Ramos (cell line): ENCODE measurements at regions not wholly inside any gene's neighbourhood (a gene's known extent, or its start where the extent isn't known, plus 50 kb on each side); places are given as distances from the start of the nearest gene placed in this dataset.
"Not testable (repeated sequence)": the region's sequence is repeated elsewhere in the genome, so short reads cannot be mapped to it uniquely, and the experiment has no call there.

Experiments
- in situ Hi-C: fragments of 300-500 bp; cut with MboI; formaldehyde crosslinking; loops from one replicate; pipeline ENCODE4 v1.14.3; 2022; ENCODE audit warnings: low sequenced_read_pairs; ENCODE audit not compliant: unreplicated experiment

DNA sequence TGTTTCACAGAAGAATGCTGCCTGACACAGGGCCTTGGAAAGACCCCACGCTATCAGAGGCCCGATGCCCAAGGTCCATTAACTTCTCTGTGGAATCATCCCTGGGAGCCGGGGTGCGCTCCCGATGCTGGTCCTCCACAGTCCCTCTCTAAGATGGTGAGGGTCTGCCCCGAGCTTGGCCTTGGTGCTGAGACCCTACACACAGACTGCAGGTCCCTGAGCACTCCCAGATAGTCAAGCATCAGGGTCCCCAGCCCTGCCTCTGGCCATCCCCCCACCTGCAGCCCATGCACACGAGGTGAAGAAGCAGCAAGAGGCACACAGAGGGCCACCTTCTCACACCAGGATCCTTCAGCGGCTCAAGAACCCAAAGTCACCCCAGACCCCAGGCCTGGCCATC, 263.3 kb downstream of the MYCN start:
- in situ Hi-C loops = no loop called here

- in situ Hi-C loops = no loop called here
These were observed 262.7 kb downstream of the MYCN start for GRCh38 chr2:16203069-16203468.

DNA sequence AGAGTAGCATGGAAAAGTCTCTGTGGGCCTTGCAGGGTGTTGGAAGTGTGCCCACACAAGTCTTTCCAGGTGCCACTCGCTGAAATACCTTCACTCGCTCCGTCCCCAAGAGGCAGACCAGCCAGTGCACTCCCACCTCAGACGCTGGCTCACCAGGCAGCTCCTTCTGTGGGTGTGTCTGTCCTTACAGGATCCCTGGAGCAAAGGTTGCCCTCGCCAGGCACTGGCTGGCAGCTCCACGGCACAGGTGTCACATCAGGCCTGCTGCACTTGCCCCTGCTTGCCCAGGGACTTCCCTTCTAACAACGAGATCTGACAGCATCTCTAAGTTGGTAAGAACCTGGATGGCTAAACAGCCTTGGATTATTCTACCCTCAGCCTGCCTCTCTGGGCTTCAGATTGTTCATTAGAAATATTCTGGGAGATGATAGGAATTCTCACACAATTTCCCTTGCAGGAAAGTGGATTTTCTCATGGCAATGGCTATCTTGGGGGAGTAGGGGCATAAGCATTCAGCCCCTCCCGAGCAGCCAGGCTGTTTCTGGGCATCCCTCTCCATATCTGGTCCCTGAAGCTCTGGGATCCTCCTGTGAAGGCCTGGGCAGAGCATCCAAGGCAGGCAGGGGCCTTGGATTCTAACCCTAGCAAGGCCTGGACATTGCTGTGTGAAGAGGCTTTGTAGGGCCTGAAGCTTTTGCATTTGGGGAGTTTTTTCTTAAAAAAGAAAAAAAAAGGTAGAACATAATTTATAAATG, 262.1 kb downstream of the MYCN start:
- in situ Hi-C loops = no loop called here

DNA sequence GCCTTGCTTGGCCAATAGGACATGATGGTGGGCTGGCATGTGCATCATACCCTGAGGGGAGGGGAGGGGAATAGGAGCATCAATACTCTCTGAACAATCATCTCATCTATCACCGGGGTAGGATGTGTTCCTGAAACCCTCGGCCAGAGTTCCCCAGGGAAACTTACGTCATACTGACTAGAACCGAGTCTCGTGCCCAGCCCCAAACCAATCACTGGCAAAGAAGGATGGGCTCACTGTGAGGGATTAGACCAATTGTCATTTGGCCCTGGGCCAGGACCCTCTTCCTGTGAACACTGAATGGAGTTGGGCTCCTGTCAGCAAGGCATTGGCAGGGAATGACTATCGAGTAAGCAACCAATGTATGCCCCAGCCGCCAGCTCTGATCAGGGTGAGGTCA, 261.5 kb downstream of the MYCN start:
- in situ Hi-C loops = no loop called here

DNA sequence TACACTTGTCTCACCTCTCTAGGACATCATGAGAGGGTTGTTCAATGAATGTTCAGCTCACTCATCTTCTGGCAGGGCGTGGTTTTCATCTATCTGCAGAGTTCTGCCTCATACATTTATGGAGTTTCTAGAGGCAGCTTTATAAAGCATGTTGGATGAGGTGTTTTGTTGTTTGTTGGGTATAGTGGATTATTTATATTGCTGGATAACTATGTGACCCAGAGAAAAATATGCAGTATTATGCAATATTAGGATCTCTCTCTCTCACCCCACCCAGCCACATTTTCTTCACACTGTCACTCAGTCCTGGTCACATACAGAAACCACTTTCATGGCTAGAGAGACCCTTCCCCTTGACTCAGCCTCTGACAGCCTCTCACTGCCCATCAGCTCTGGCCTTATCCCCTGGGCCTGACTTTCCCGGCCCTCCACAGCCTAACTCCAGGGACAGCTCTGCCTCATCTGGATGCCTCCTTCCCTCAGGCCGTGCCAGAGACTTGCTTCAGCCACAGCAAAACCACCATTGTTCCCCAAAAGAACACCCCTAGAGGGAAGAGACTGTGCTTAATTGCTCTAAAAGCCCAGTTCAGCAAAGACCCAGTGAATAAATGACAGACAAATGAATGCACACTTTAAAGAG, 260.3 kb downstream of the MYCN start:
- in situ Hi-C loops = no loop called here

GRCh38 chr2:16199882-16200553, 259.7 kb downstream of the MYCN start:
- in situ Hi-C loops = no loop called here

GRCh38 chr2:16199241-16199640, 258.9 kb downstream of the MYCN start:
- in situ Hi-C loops = not testable (repeated sequence)

GRCh38 chr2:16198166-16198912, 258.0 kb downstream of the MYCN start:
- in situ Hi-C loops = no loop called here

- in situ Hi-C loops = no loop called here
These were observed 257.3 kb downstream of the MYCN start for GRCh38 chr2:16197504-16198147.

DNA sequence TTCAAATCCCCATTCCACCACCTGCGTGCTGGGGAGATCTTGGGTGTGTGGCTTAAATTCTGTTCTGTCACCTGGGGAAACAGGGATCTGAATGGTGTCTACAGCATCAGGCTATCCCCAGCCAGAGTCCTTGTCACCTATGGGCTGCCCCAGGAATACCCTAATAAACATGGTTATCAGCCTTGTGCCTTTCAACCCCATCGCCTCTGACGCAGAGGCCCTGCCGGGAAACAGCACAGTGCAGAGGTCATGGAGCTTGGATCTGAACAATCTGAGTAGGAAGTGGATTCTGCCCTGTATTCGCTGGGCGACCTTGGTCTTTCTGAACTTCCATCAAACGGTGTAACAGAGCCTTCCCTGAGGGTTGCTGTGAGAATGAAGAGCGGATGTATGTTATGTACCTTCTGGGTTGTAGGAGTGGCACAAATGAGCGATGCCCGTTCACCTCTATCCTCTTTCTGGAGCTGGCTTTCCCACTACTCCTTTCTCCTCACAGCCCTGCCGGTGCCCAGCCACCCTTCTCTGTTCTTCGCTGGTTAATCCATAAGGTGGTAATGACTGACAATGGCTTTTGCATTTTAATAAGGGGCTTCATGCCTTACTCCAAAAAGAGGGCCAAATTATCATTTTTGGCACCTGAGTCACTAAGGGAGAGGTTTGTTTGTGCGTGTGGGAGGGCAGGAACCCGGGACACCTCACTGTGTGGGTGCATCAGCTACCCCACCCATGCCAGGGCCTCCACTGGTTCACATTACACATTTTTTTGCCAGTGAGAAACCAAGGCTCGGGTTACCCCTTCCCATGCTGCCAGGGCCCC, 256.5 kb downstream of the MYCN start:
- in situ Hi-C loops = no loop called here

DNA sequence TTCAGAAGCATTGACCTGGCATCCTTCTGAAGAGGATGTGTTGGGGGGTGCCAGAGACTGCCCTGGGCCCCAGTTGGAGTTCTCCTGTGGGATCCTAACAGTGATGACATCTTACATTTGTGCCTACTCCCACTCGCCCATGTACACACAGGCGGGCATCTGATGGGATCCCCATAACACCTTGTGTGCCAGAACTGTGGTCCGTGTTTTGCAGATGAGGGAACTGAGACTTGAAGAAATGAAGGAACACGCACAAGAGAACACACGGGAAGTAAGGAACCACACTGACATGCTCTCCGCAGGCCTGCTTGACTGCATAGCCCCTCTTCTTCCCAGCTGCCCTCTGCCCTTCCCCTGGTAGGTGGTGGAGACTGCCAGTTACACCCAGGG, 255.3 kb downstream of the MYCN start:
- in situ Hi-C loops = no loop called here

DNA sequence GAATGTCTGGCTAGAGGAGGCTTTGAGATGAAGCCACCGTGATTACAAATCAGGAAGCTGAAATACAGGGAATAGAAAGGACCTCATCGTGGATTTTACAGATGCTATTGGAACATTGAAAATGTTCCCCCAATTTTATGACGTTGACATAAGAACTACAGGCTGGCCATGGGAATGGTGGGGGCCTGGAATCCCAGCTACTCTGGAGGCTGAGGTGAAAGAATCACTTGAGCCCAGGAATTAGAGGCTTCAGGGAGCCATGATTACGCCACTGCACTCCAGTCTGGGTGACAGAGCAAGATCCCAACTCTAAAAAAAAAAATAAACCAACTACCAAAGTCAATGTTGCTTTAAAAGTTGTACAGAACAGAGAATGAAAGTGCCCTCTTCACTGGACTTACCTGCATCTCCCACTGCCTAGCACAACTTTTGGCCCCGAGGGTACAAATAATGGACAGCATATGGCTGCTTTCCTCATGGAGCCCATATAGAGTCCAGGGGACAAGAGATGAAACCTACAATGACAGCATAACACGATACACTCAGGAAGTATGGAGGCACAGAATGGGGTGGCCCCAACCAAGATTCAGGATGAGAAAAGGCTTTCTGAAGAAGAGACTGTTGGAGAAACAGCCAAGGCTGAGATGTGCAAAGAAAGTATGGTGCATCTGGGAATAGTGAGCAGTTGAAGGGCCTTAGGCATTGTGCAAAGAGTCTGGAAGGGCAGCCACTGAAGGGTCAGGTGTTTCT, 254.8 kb downstream of the MYCN start:
- in situ Hi-C loops = no loop called here

GRCh38 chr2:16194530-16194929, 254.2 kb downstream of the MYCN start:
- in situ Hi-C loops = no loop called here

DNA sequence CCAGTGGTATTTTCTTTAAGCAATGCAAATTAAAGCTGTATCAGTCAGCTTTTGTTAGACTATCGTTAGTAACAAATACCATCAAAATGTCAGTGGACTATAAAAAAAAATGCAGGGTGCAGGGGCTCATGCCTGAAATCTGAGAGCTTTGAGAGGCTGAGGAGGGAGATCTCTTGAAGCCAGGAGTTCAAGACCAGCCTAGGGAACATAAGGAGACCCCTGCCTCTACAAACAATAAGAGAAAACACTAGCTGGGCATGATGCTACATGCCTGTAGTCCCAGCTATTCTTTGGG, 253.7 kb downstream of the MYCN start:
- in situ Hi-C loops = no loop called here

GRCh38 chr2:16192416-16193216, 252.3 kb downstream of the MYCN start:
- in situ Hi-C loops = no loop called here

GRCh38 chr2:16191431-16192200, 251.3 kb downstream of the MYCN start:
- in situ Hi-C loops = no loop called here

GRCh38 chr2:16190446-16191270, 250.3 kb downstream of the MYCN start:
- in situ Hi-C loops = no loop called here
